ENCODE measurements at regions not wholly inside any gene's neighbourhood (a gene's known extent, or its start where the extent isn't known, plus 50 kb on each side); places are given as distances from the start of the nearest gene placed in this dataset.

DNA sequence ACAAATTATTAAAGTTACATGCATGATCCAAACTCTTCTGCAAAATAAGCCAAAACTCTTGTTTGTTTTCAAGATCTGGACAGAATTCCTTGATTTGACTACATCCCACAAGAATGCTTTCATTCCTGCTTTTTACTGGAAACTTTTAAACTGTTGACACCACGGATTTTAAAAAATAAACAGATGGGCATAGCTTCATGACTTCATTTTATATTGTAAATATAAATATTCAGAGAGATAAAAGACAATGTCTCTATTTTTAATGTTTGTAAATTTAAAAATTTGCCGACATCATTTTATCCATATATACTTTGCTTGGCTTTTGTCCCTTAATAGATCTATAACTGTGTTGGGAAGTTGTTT, 134.3 kb upstream of the DCN start:
- CTCF ChIA-PET: no interaction called here

DNA sequence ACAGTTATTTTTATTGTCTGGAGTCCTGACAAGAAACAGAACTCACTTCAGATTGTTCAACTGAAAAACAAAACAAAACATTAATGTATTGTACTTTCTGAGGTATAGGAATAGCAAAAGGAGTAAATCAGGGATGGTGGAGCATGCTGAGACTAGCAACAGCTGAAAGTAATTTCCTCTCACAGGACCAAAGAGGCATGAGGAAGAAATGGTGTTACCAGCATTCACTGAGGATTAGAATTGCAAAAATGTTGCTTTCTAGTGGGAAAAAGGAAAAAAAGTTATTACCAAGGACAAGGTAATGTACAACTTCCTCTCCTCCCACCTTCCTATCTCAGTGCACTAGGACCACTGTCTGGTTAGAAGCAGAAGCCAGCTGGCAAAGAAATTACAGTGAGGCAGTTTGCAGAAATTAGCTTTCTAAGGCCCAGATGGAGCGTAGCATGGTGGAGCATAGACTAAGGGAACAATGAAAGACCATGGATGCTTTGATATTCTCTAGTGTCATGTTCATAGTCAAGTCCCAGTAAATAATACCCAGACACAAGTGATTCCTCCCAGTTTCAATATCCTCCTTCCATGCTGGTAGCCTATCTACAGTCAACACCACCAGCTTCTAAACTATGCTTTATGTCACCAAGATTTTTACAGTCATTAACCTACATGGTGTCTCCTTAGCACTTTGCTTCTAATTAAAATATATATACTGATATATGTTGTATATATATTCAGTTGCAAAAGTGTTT, 133.7 kb upstream of the DCN start:
- Mint-ChIP-seq H3K9me3 (ENCODE audit: unreplicated experiment) (no peaks in the 10 kb centered on the region), H3K36me3 (ENCODE audit: insufficient read depth, unreplicated experiment) (no peaks in the 10 kb centered on the region), H3K27me3 (ENCODE audit: insufficient read depth, unreplicated experiment) (peaks cover 47% of the 10 kb centered on the region), H3K27ac (ENCODE audit: low read depth, unreplicated experiment) (no peak overlapping the region), H3K4me3 (ENCODE audit: unreplicated experiment) (no peak overlapping the region), H3K4me1 (ENCODE audit: insufficient read depth, unreplicated experiment) (no peaks in the 10 kb centered on the region)
- intact Hi-C loops (cut with micrococcal nuclease): no loop called here
- CTCF ChIA-PET: interaction anchor here (0.7 to 1.9 kb wide), 2 partner anchors 8 to 139 kb away, joined by 5 to 6 read pairs; no protein-coding TSS in a partner anchor
- no TSS peak for BruUV-seq (replicated peaks)
- DNase-seq (ENCODE audit: unreplicated experiment): no peak
- POLR2A ChIA-PET: interaction anchor here (0.6 to 1.1 kb wide), 3 partner anchors 127 to 273 kb away, joined by 3 to 5 read pairs (median 3); no protein-coding TSS in a partner anchor
- TF ChIP-seq, protein P1, sequence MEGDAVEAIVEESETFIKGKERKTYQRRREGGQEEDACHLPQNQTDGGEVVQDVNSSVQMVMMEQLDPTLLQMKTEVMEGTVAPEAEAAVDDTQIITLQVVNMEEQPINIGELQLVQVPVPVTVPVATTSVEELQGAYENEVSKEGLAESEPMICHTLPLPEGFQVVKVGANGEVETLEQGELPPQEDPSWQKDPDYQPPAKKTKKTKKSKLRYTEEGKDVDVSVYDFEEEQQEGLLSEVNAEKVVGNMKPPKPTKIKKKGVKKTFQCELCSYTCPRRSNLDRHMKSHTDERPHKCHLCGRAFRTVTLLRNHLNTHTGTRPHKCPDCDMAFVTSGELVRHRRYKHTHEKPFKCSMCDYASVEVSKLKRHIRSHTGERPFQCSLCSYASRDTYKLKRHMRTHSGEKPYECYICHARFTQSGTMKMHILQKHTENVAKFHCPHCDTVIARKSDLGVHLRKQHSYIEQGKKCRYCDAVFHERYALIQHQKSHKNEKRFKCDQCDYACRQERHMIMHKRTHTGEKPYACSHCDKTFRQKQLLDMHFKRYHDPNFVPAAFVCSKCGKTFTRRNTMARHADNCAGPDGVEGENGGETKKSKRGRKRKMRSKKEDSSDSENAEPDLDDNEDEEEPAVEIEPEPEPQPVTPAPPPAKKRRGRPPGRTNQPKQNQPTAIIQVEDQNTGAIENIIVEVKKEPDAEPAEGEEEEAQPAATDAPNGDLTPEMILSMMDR (IDR thresholded peaks at IDR 0.05; ENCODE audit: unreplicated experiment): no peak

More for the DNA sequence above, 134.3 kb upstream of the DCN start:
- H3K9me3 Mint-ChIP-seq (ENCODE audit: unreplicated experiment): no peaks in the 10 kb centered on the region
- no peak overlapping the region for H3K4me3 Mint-ChIP-seq (ENCODE audit: unreplicated experiment)
- TF ChIP-seq, protein P1 (IDR thresholded peaks at IDR 0.05; ENCODE audit: unreplicated experiment): no peak
- POLR2A ChIA-PET: interaction anchor here (0.7 kb wide), 1 partner anchor 274 kb away, joined by 3 read pairs; no protein-coding TSS in a partner anchor
- no peak overlapping the region for H3K27ac Mint-ChIP-seq (ENCODE audit: low read depth, unreplicated experiment)
- no peaks in the 10 kb centered on the region for H3K36me3 Mint-ChIP-seq (ENCODE audit: insufficient read depth, unreplicated experiment)
- BruUV-seq (replicated peaks): no TSS peak
- H3K4me1 Mint-ChIP-seq (ENCODE audit: insufficient read depth, unreplicated experiment): no peaks in the 10 kb centered on the region
- peaks cover 43% of the 10 kb centered on the region for H3K27me3 Mint-ChIP-seq (ENCODE audit: insufficient read depth, unreplicated experiment)
- DNase-seq (ENCODE audit: unreplicated experiment): no peak
- intact Hi-C loops (cut with micrococcal nuclease): no loop called here

DNA sequence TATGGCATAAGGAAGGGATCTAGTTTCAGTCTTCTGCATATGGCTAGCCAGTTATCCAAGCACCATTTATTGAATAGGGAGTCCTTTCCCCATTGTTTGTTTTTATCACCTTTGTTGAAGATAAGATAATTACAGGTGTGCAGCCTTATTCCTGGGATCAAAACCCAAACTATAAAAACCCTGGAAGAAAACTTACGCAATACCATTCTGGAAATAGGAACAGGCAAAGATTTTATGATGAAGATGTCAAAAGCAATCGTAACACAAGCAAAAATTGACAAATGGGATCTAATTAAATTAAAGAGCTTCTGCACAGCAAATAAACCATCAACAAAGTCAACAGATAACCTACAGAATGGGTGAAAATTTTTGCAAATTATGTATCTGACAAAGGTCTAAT, 128.5 kb upstream of the DCN start:
- CTCF ChIA-PET: no interaction called here
- no peak overlapping the region for H3K4me3 Mint-ChIP-seq (ENCODE audit: unreplicated experiment)
- BruUV-seq (replicated peaks): no TSS peak
- TF ChIP-seq, protein P1 (IDR thresholded peaks at IDR 0.05; ENCODE audit: unreplicated experiment): no peak
- peaks cover 2% of the 10 kb centered on the region for H3K36me3 Mint-ChIP-seq (ENCODE audit: insufficient read depth, unreplicated experiment)
- peaks cover 77% of the 10 kb centered on the region for H3K27me3 Mint-ChIP-seq (ENCODE audit: insufficient read depth, unreplicated experiment)
- no peak overlapping the region for H3K27ac Mint-ChIP-seq (ENCODE audit: low read depth, unreplicated experiment)
- POLR2A ChIA-PET: interaction anchor here (0.7 kb wide), 1 partner anchor 374 kb away, joined by 3 read pairs; no protein-coding TSS in a partner anchor
- H3K4me1 Mint-ChIP-seq (ENCODE audit: insufficient read depth, unreplicated experiment): no peaks in the 10 kb centered on the region
- intact Hi-C loops (cut with micrococcal nuclease): no loop called here
- H3K9me3 Mint-ChIP-seq (ENCODE audit: unreplicated experiment): no peaks in the 10 kb centered on the region
- no peak for DNase-seq (ENCODE audit: unreplicated experiment)

DNA sequence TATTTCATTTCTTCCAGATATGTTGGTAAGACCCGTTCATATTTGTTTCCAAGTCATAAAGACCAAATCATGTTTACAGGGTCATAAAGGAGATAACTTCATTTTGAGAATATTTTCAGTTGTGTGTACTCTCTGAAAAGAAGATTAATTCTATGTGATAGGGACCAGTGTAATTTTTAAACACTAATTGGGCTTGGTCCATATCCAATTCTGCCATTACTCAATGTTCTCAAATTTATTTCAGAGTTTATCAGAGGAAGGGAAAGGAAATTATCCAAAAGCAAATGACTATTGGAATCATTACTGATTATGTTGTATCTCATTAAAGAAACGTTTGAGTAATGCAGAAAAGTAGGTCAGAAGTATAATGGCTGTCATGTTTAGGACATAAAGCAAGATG, 126.8 kb upstream of the DCN start:
- no TSS peak for BruUV-seq (replicated peaks)
- Mint-ChIP-seq H3K27me3 (ENCODE audit: insufficient read depth, unreplicated experiment) (peaks cover 80% of the 10 kb centered on the region), H3K27ac (ENCODE audit: low read depth, unreplicated experiment) (no peak overlapping the region), H3K4me3 (ENCODE audit: unreplicated experiment) (no peak overlapping the region), H3K9me3 (ENCODE audit: unreplicated experiment) (no peaks in the 10 kb centered on the region), H3K4me1 (ENCODE audit: insufficient read depth, unreplicated experiment) (no peaks in the 10 kb centered on the region), H3K36me3 (ENCODE audit: insufficient read depth, unreplicated experiment) (peaks cover 6% of the 10 kb centered on the region)
- intact Hi-C loops (cut with micrococcal nuclease): no loop called here
- DNase-seq (ENCODE audit: unreplicated experiment): no peak
- POLR2A ChIA-PET: no interaction called here
- TF ChIP-seq, protein P1 (IDR thresholded peaks at IDR 0.05; ENCODE audit: unreplicated experiment): no peak
- CTCF ChIA-PET: no interaction called here

Measured in MCF 10A (cell line).